ENCODE measurements at regions not wholly inside any gene's neighbourhood (a gene's known extent, or its start where the extent isn't known, plus 50 kb on each side); places are given as distances from the start of the nearest gene placed in this dataset.

- no peak for TF ChIP-seq CTCF (IDR thresholded peaks at IDR 0.05)
Observed at GRCh38 chr10:124281666-124282065, 137.1 kb downstream of the OAT start.

- TF ChIP-seq CTCF (IDR thresholded peaks at IDR 0.05) = no peak
Observed at GRCh38 chr10:124280916-124281315, 137.8 kb downstream of the OAT start.

- no peak for TF ChIP-seq CTCF (IDR thresholded peaks at IDR 0.05)
Observed at GRCh38 chr10:124279882-124280281, 138.8 kb downstream of the OAT start.

- no peak for TF ChIP-seq CTCF (IDR thresholded peaks at IDR 0.05)
Observed at GRCh38 chr10:124279298-124279697, 139.4 kb downstream of the OAT start.

- TF ChIP-seq CTCF (IDR thresholded peaks at IDR 0.05) = no peak
Observed at GRCh38 chr10:124278356-124278755, 140.4 kb downstream of the OAT start.

- no peak for TF ChIP-seq CTCF (IDR thresholded peaks at IDR 0.05)
Observed at GRCh38 chr10:124273141-124273540, 145.6 kb downstream of the OAT start.

GRCh38 chr10:124271676-124272075 is 147.0 kb downstream of the OAT start:
- TF ChIP-seq CTCF (IDR thresholded peaks at IDR 0.05) = no peak
